Activated CD4-positive, CD25-positive, alpha-beta regulatory T cell (primary cell): ENCODE measurements at regions not wholly inside any gene's neighbourhood (a gene's known extent, or its start where the extent isn't known, plus 50 kb on each side); places are given as distances from the start of the nearest gene placed in this dataset.
"Not testable (repeated sequence)": the region's sequence is repeated elsewhere in the genome, so short reads cannot be mapped to it uniquely, and the experiment has no call there.

ENCODE experiments used
- DNase-seq, 4 experiments: peaks; one replicate each; lab custom pipeline; 2025; lab: John Stamatoyannopoulos, UW

DNA sequence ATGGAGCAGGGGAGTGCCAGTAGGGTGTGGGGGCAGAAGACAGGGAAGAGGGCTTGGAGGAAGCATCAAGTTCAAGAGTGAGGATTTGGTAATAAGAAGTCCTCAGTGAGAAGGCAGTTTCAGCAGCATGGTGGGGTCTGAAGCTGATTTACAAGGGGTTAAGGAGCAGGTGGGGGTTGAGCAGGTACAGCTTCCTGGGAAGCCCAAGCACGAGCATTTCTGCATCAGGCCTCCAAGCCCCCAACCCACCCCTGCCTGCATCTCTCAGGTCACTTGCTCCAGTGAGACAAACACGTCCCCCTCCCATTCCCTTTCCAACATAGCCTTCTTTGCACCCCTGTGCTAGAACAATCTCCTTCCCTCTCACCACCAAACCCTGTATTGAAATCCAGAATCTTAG is 574.7 kb downstream of the MATN1 start:
- DNase-seq: no peak

- no peak for DNase-seq
Measured at GRCh38 chr1:30147188-30147587, 576.2 kb downstream of the MATN1 start.

GRCh38 chr1:30146448-30146847 is 576.9 kb downstream of the MATN1 start:
- no peak for DNase-seq

GRCh38 chr1:30145723-30146303 is 577.6 kb downstream of the MATN1 start:
- no peak for DNase-seq

DNA sequence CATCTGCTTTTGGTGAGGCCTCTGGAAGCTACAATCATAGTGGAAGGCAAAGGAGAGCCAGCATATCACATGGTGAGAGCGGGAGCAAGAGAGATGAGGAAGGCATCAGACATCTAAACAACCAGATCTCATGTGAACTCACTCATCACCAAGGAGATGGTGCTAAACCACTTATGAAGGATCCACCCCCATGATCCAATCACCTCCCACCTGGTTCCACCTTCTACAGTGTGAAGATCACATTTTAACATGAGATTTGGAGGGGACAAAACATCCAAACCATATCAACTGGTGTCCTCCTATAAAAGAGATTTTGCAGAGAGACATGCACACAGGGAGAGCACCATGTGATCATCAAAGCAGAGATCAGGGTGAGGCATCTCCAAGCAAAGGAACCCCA is 578.6 kb downstream of the MATN1 start:
- no peak for DNase-seq

DNA sequence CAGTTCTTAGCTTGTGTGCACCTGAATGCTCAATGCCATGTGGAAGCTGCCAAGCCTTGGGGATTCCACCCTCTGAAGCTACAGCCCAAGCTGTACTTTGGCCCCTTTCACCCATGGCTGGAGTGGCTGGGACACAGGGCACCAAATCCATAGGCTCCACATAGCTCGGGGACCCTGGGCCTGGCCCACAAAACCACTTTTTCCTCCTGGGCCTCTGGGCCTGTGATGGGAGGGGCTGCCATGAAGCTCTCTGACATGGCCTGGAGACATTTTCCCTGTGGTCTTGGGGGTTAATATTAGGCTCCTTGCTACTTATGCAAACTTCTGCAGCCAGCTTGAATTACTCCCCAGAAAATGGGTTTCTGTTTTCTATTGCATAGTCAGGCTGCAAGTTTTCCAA is 579.9 kb downstream of the MATN1 start:
- DNase-seq: no peak

- DNase-seq: no peak
Measured at GRCh38 chr1:30140566-30140965, 582.8 kb downstream of the MATN1 start.

DNA sequence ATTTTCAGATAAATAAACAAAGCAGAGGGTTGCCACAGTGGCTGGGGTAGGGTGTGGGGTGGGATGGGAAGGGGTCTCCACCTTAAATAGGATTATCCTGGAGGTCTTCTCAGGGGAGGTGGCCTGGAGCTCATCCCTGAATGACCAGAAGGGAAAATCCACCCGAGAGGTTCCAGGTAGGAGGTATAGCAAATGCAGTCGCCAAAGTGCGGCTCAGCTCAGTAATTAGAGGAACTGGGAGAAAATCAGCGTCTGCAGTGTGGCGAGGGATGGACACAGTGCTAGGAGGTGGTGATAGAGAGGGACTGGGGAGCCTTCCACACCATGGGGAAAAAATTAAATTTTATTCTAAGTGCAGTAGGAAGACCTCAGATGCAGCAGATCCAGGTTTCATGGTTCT is 584.5 kb downstream of the MATN1 start:
- DNase-seq: no peak

DNA sequence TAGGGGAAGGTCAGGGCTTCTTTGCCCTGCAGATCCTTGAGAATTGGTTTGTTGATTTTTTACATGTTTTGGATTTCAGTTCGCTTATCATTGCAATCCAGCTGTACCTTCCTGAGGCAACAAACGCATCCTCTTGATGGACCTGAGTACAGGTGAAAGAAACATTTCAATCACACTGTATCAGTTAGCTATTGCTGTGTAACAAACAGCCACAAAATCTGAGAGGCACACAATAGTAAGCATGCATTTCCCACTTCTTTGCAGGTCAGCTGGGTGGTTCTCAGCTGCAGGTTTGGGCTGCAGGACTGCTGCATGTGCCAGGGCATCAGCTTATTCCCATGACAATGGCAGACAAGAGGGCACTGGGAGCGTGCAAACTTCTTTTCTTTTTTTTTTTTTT is 586.4 kb downstream of the MATN1 start:
- DNase-seq: no peak

DNA sequence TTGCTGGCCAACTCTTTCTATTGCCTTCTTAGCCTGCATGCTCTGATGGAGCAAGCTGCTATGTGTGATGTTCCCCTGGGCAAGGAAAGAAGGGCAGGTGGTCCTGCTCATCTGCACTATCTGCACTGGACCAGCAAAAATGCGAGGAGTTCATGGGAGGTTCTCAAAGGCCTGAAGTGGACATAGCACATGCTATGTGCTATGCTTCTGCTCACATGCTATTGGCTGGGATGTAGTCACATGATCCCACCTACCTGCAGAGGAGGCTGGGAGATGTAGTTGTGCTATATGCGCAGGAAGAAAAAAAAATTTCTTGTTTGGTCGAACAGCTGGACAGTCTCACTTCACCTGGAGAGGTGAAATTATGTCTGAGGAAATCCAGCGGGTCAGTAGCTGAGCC is 587.7 kb downstream of the MATN1 start:
- DNase-seq: no peak

DNA sequence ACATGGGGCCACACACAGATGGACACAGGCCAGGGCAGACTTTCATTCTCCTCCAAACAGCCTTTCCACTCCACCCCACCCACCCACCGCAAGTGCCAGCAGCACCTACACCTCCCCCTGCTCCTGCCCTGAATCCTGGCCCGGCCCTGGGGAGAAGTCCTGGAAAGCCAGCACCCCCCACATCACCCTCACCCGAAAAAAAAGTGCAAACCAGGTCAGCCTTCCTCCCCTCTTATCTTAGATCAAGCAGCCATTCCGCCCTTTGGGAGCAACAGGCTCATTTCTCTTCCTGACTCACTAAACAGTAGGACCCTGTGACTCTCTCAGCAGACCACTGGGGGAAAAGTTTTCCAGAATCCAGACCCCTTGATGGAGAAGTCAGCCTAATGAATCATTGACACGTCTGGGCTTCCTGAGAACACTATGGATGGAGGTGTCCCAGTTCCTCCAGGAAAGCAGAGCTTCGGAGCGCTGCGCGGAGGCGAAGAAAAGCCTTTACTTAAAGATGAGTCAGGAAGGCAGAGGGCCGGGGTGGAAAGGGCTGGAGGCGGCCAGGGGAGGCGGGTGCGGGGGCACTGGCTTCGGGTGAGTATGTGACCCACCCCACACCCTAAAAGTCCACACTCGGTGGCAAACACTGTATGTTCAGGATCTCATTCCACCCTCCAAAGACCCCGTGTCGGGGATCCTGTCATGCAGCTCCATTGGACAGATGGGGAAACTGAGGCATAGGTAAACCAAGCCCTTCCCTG is 588.7 kb downstream of the MATN1 start:
- DNase-seq: no peak

GRCh38 chr1:30133414-30134055 is 589.9 kb downstream of the MATN1 start:
- DNase-seq: no peak

- DNase-seq: no peak
Measured at GRCh38 chr1:30132602-30133286, 590.6 kb downstream of the MATN1 start.

GRCh38 chr1:30130566-30130965 is 592.8 kb downstream of the MATN1 start:
- DNase-seq: not testable (repeated sequence)

GRCh38 chr1:30130099-30130498 is 593.3 kb downstream of the MATN1 start:
- DNase-seq: no peak

DNA sequence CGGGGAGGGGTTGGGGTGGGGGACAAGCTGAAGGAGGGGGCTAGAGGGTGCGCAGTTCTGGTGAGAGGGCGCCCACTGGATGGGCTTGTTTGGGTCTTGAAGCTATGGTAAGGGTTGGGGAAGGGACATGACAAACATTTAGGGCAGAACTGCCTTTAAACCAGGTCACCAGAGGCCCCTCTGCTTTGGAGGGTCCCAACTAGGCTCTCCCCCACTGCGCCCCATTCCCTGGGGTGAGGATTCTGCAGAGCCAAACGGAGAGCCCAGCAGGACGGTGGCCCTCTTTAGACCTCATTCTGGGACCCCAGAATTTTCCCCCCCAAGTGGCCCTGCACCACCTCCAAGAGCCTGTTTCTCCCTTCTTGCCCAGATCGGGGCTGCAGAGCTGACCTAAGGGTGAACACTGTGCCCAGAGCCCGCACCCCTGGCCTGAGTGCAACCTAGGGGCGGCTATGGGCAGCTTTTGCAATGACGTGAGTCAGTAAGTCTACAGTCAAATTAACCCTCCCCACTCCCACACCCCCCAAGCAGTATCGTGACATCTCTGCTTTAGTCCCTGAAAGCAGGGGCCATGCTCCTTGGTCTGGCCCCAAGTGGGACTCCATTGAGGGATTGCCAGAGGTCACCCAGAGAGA is 593.8 kb downstream of the MATN1 start:
- no peak for DNase-seq

- no peak for DNase-seq
Measured at GRCh38 chr1:30129001-30129408, 594.4 kb downstream of the MATN1 start.

DNA sequence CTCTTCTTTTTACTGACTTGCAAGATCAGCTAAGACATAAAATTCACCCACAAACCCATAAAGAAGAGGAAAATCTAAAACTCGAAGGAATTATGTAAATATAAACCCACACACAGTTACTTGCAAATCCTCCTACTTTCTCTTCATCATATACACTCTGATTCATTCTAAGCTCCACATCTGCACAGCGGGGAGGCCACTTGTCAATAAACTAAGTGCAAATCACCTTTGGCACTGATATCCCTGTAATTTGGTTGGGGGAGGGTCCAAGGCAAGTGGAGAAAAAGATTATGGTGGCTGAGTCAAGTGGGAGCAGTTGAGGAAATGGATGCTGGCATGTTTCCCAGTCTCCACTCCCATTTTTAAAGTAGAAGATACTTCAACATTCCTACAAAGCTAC is 596.5 kb downstream of the MATN1 start:
- no peak for DNase-seq

DNA sequence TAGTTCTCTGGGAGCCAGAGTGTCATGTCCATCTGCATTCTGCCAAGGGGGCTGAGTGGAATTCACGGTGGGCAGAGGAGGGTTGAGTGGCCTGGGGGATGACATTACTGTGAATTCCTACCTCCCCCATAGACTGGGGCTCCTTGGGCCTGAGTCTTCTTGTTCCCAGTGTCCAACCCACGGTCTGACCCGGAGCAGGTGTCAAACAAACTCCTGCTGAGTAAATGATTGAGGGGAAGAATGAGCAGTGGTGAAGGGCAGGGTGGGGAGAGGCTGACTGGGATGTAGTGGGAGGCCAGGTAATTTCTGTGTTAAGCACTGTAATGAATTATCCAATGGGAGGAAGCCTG is 597.6 kb downstream of the MATN1 start:
- no peak for DNase-seq

- no peak for DNase-seq
Measured at GRCh38 chr1:30125021-30125820, 598.2 kb downstream of the MATN1 start.

DNA sequence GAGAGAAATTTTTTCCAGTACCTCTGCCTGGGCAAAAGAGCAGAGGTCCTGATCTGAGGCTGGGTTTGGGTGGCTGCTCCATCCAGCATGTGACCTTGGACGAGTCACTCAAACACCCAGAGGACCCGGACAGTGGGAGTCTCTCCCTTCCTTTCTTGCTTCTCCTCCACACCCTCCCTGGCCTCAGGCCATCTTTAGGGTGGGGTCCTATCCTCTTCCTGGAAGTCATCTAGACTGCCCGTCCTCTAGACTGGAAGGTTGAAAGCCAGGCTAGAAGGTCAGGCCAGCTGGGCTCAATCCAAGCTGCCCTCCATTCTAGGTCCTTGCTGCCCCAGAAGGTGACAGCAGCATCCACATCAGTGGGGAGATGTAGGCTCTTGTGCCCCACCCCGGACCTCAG is 599.5 kb downstream of the MATN1 start:
- no peak for DNase-seq

GRCh38 chr1:30123036-30123435 is 600.3 kb downstream of the MATN1 start:
- DNase-seq: no peak
